ENCODE measurements at regions not wholly inside any gene's neighbourhood (a gene's known extent, or its start where the extent isn't known, plus 50 kb on each side); places are given as distances from the start of the nearest gene placed in this dataset.

- Mint-ChIP-seq H3K9me3 (peaks cover 57% of the 10 kb centered on the region), H3K27ac (no peak overlapping the region), H3K27me3 (ENCODE audit: insufficient read depth) (peaks cover 1% of the 10 kb centered on the region; the same call in 1 of the 2 replicates), H3K4me1 (ENCODE audit: low read depth) (no peaks in the 10 kb centered on the region), H3K4me3 (no peak overlapping the region), H3K36me3 (ENCODE audit: low read depth) (no peaks in the 10 kb centered on the region; the same call in 1 of the 2 replicates)
- no peak for DNase-seq
- no peak for TF ChIP-seq CTCF (IDR thresholded peaks at IDR 0.05)
These were observed 265.5 kb downstream of the LRFN2 start for GRCh38 chr6:40321616-40322015.

- Mint-ChIP-seq H3K4me3 (no peak overlapping the region), H3K27ac (no peak overlapping the region), H3K4me1 (ENCODE audit: low read depth) (no peaks in the 10 kb centered on the region), H3K36me3 (ENCODE audit: low read depth) (no peaks in the 10 kb centered on the region; the same call in 1 of the 2 replicates), H3K27me3 (ENCODE audit: insufficient read depth) (peaks cover 4% of the 10 kb centered on the region; the same call in 1 of the 2 replicates), H3K9me3 (peaks cover 57% of the 10 kb centered on the region)
- TF ChIP-seq CTCF (IDR thresholded peaks at IDR 0.05): no peak
- no peak for DNase-seq
These were observed 266.2 kb downstream of the LRFN2 start for GRCh38 chr6:40320947-40321346.

- TF ChIP-seq CTCF (IDR thresholded peaks at IDR 0.05): no peak
- DNase-seq: no peak
- H3K27me3 Mint-ChIP-seq (ENCODE audit: insufficient read depth): peaks cover 4% of the 10 kb centered on the region; the same call in 1 of the 2 replicates
- no peak overlapping the region for H3K27ac Mint-ChIP-seq
- peaks cover 57% of the 10 kb centered on the region for H3K9me3 Mint-ChIP-seq
- H3K4me1 Mint-ChIP-seq (ENCODE audit: low read depth): no peaks in the 10 kb centered on the region
- H3K4me3 Mint-ChIP-seq: no peak overlapping the region
- H3K36me3 Mint-ChIP-seq (ENCODE audit: low read depth): no peaks in the 10 kb centered on the region; the same call in 1 of the 2 replicates
These were observed 266.7 kb downstream of the LRFN2 start for GRCh38 chr6:40320441-40320840.

- Mint-ChIP-seq H3K9me3 (peaks cover 59% of the 10 kb centered on the region), H3K27ac (no peak overlapping the region), H3K36me3 (ENCODE audit: low read depth) (no peaks in the 10 kb centered on the region; the same call in 1 of the 2 replicates), H3K27me3 (ENCODE audit: insufficient read depth) (peaks cover 4% of the 10 kb centered on the region; the same call in 1 of the 2 replicates), H3K4me1 (ENCODE audit: low read depth) (no peaks in the 10 kb centered on the region), H3K4me3 (no peak overlapping the region)
- no peak for TF ChIP-seq CTCF (IDR thresholded peaks at IDR 0.05)
- DNase-seq: no peak
These were observed 268.0 kb downstream of the LRFN2 start for GRCh38 chr6:40319124-40319523.

GRCh38 chr6:40315060-40315459 lies 272.1 kb downstream of the LRFN2 start:
- H3K27me3 Mint-ChIP-seq (ENCODE audit: insufficient read depth): peaks cover 3% of the 10 kb centered on the region; the same call in 1 of the 2 replicates
- no peak for TF ChIP-seq CTCF (IDR thresholded peaks at IDR 0.05)

More at GRCh38 chr6:40315060-40315459, 272.1 kb downstream of the LRFN2 start:
- Mint-ChIP-seq H3K9me3 (peaks cover 55% of the 10 kb centered on the region), H3K4me1 (ENCODE audit: low read depth) (no peaks in the 10 kb centered on the region), H3K27ac (no peak overlapping the region), H3K36me3 (ENCODE audit: low read depth) (no peaks in the 10 kb centered on the region; the same call in 1 of the 2 replicates), H3K4me3 (no peak overlapping the region)
- DNase-seq: no peak
